ENCODE measurements at regions not wholly inside any gene's neighbourhood (a gene's known extent, or its start where the extent isn't known, plus 50 kb on each side); places are given as distances from the start of the nearest gene placed in this dataset.
A peak's percentile ranks its signal among the peaks of the same experiment; 100 is the strongest.

DNA sequence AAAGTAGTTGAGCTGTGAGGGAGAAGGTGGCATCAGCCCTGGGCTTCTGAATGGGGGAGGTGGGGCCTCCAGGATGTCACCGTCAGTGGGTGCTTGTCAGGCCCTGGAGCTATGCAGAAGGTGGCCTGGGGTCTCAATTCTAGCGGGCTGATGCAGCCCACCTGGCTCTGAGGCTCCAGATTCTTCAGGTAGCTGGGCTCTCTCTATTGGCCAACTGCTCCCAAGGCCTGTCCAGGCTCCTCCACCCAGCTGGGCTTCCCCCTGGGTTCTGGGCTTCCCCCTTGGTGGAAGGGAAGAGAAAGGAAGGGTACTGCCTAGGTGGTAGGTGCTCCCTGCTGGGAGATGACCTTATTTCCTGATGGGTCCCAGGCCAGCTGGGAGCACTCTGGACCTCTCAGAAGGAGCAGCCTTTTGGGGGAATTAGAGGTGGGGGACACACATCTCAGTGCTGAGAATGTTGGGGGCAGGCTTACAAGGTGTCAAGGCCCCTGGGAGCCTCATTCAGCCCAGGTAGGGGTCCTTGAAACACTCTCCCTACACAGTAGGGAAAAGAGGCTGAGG, 1728.3 kb downstream of the TP53TG3F start:
- H3K9me3 ChIP-seq (ENCODE audit: low read length) = no peaks in the 10 kb centered on the region
- no peaks in the 10 kb centered on the region for H4K20me1 ChIP-seq (ENCODE audit: insufficient read depth, low read length)
- no peak overlapping the region for H2AFZ ChIP-seq (ENCODE audit: low read length)
- no peaks in the 10 kb centered on the region for H3K9me2 ChIP-seq (ENCODE audit: low read depth, low read length)
- H3K27me3 ChIP-seq (ENCODE audit: insufficient read depth, low read length) = no peaks in the 10 kb centered on the region
- no peaks in the 10 kb centered on the region for H3K79me2 ChIP-seq (ENCODE audit: insufficient read depth, low read length)
- H3F3A ChIP-seq (ENCODE audit: insufficient read depth, low read length) = no peaks in the 10 kb centered on the region
- H3K4me2 ChIP-seq (ENCODE audit: low read length) = no peak overlapping the region
- no peaks in the 10 kb centered on the region for H3K36me3 ChIP-seq (ENCODE audit: insufficient read depth, low read length)
- H3K27ac ChIP-seq (ENCODE audit: low read depth, low read length, poor library complexity, severe bottlenecking) = no peak overlapping the region
- TF ChIP-seq CTCF (IDR thresholded peaks at IDR 0.05; ENCODE audit: low read length) (no peak), EZH2 (IDR thresholded peaks at IDR 0.05; ENCODE audit: borderline replicate concordance, low read length) (no peak)
- H3K4me3 ChIP-seq (ENCODE audit: low read depth, low read length, poor library complexity, severe bottlenecking) = no peak overlapping the region
- no peaks in the 10 kb centered on the region for H3K4me1 ChIP-seq (ENCODE audit: insufficient read depth, low read length, severe bottlenecking)
- H3K9ac ChIP-seq (ENCODE audit: low read length) = no peak overlapping the region

DNA sequence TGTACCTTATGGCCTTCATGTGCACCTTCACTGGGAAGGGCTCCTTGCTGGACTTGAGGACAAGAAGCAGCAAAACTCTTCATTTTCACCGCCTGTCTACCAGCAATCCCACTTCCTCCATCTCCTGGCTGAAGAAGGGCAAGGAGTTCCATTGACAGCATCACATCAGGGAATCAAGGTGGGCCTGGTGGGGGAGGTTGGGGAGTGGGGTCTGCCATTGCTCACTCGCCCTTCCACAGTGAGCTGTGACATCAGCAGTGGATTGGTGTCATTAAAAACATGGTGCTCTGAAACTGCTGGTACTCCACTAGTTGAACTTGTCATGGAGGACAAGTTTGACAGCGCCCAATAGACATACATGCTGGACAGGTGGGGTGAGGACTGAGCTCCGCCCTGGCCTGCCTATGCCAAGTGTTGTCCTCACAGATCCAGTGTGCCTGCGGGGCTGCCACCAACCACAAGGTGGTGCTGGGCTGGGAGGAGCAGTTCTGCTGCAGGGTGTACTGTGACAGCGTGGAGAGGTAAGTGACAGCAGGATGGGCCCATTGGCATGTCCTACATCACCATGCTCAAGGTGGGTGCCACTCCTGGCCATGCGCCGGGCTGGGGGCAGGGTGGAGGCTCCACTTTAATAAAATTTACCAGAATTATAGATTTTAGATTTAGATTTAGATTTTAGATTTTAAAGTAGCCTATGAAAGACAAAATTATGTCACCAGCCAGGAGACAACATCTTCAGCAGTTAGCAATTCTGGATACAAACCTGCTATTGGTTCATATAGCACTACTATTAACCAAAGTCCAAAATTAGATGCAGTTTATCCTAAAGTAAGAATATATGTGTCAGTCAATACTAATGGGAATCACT, 1729.1 kb downstream of the TP53TG3F start:
- Histone ChIP-seq H3K9me2 (ENCODE audit: low read depth, low read length) (no peaks in the 10 kb centered on the region), H3K9me3 (ENCODE audit: low read length) (no peaks in the 10 kb centered on the region)
- TF ChIP-seq EZH2 (IDR thresholded peaks at IDR 0.05; ENCODE audit: borderline replicate concordance, low read length) = no peak
- peak; percentile 62 for TF ChIP-seq CTCF (IDR thresholded peaks at IDR 0.05; ENCODE audit: low read length)

GRCh38 chr16:35192993-35193392, 1733.6 kb downstream of the TP53TG3F start:
- H3K27ac ChIP-seq (ENCODE audit: low read depth, low read length, poor library complexity, severe bottlenecking) = no peak overlapping the region
- H3K9me3 ChIP-seq (ENCODE audit: low read length) = no peaks in the 10 kb centered on the region
- H3K4me3 ChIP-seq (ENCODE audit: low read depth, low read length, poor library complexity, severe bottlenecking) = no peak overlapping the region
- no peaks in the 10 kb centered on the region for H3K27me3 ChIP-seq (ENCODE audit: insufficient read depth, low read length)
- H4K20me1 ChIP-seq (ENCODE audit: insufficient read depth, low read length) = no peaks in the 10 kb centered on the region
- TF ChIP-seq CTCF (IDR thresholded peaks at IDR 0.05; ENCODE audit: low read length) (no peak), EZH2 (IDR thresholded peaks at IDR 0.05; ENCODE audit: borderline replicate concordance, low read length) (no peak)
- H2AFZ ChIP-seq (ENCODE audit: low read length) = no peak overlapping the region
- H3K79me2 ChIP-seq (ENCODE audit: insufficient read depth, low read length) = no peaks in the 10 kb centered on the region
- no peak overlapping the region for H3K9ac ChIP-seq (ENCODE audit: low read length)
- H3K9me2 ChIP-seq (ENCODE audit: low read depth, low read length) = no peaks in the 10 kb centered on the region
- no peaks in the 10 kb centered on the region for H3K36me3 ChIP-seq (ENCODE audit: insufficient read depth, low read length)
- no peaks in the 10 kb centered on the region for H3K4me1 ChIP-seq (ENCODE audit: insufficient read depth, low read length, severe bottlenecking)
- H3K4me2 ChIP-seq (ENCODE audit: low read length) = no peak overlapping the region
- no peaks in the 10 kb centered on the region for H3F3A ChIP-seq (ENCODE audit: insufficient read depth, low read length)

More for the DNA sequence above, 1729.1 kb downstream of the TP53TG3F start:
- H3K79me2 ChIP-seq (ENCODE audit: insufficient read depth, low read length) = no peaks in the 10 kb centered on the region
- H3F3A ChIP-seq (ENCODE audit: insufficient read depth, low read length) = no peaks in the 10 kb centered on the region
- H3K27ac ChIP-seq (ENCODE audit: low read depth, low read length, poor library complexity, severe bottlenecking) = no peak overlapping the region
- H3K4me1 ChIP-seq (ENCODE audit: insufficient read depth, low read length, severe bottlenecking) = no peaks in the 10 kb centered on the region
- H2AFZ ChIP-seq (ENCODE audit: low read length) = no peak overlapping the region
- no peaks in the 10 kb centered on the region for H3K27me3 ChIP-seq (ENCODE audit: insufficient read depth, low read length)
- H3K4me3 ChIP-seq (ENCODE audit: low read depth, low read length, poor library complexity, severe bottlenecking) = no peak overlapping the region
- no peak overlapping the region for H3K9ac ChIP-seq (ENCODE audit: low read length)
- H3K4me2 ChIP-seq (ENCODE audit: low read length) = no peak overlapping the region
- H3K36me3 ChIP-seq (ENCODE audit: insufficient read depth, low read length) = no peaks in the 10 kb centered on the region
- no peaks in the 10 kb centered on the region for H4K20me1 ChIP-seq (ENCODE audit: insufficient read depth, low read length)

All from OCI-LY1 (cell line).